ENCODE measurements at regions not wholly inside any gene's neighbourhood (a gene's known extent, or its start where the extent isn't known, plus 50 kb on each side); places are given as distances from the start of the nearest gene placed in this dataset.
A peak's percentile ranks its signal among the peaks of the same experiment; 100 is the strongest.

GRCh38 chr12:124445121-124445718, 122.2 kb downstream of the NCOR2 start:
- H3K27me3 Mint-ChIP-seq, result no peaks in the 10 kb centered on the region
- TF ChIP-seq CTCF (conservative IDR thresholded peaks at IDR 0.05), result peak; percentile 36
- peaks cover 31% of the 10 kb centered on the region for H3K4me1 Mint-ChIP-seq (ENCODE audit: unreplicated experiment)
- H3K9me3 Mint-ChIP-seq, result no peaks in the 10 kb centered on the region
- peaks cover 37% of the 10 kb centered on the region for H3K36me3 Mint-ChIP-seq
- DNase-seq (ENCODE audit: extremely low spot score, unreplicated experiment), result no peak
- H3K27ac Mint-ChIP-seq, result no peak overlapping the region
- no peak overlapping the region for H3K4me3 Mint-ChIP-seq

GRCh38 chr12:124443931-124444712, 123.3 kb downstream of the NCOR2 start:
- no peaks in the 10 kb centered on the region for H3K27me3 Mint-ChIP-seq
- peak overlapping the region; percentile 35 for H3K27ac Mint-ChIP-seq
- peaks cover 36% of the 10 kb centered on the region for H3K36me3 Mint-ChIP-seq
- no peak for TF ChIP-seq CTCF (conservative IDR thresholded peaks at IDR 0.05)
- DNase-seq (ENCODE audit: extremely low spot score, unreplicated experiment), result no peak
- no peak overlapping the region for H3K4me3 Mint-ChIP-seq
- peaks cover 28% of the 10 kb centered on the region for H3K4me1 Mint-ChIP-seq (ENCODE audit: unreplicated experiment)
- H3K9me3 Mint-ChIP-seq, result no peaks in the 10 kb centered on the region

GRCh38 chr12:124442772-124443445, 124.5 kb downstream of the NCOR2 start:
- Mint-ChIP-seq H3K4me3 (no peak overlapping the region), H3K9me3 (no peaks in the 10 kb centered on the region), H3K27me3 (no peaks in the 10 kb centered on the region), H3K4me1 (ENCODE audit: unreplicated experiment) (peaks cover 30% of the 10 kb centered on the region), H3K27ac (no peak overlapping the region), H3K36me3 (peaks cover 30% of the 10 kb centered on the region)
- no peak for TF ChIP-seq CTCF (conservative IDR thresholded peaks at IDR 0.05)
- DNase-seq (ENCODE audit: extremely low spot score, unreplicated experiment), result no peak

- H3K27ac Mint-ChIP-seq, result no peak overlapping the region
Observed at GRCh38 chr12:124442281-124442680, 125.1 kb downstream of the NCOR2 start.

More at GRCh38 chr12:124442281-124442680, 125.1 kb downstream of the NCOR2 start:
- Mint-ChIP-seq H3K27me3 (no peaks in the 10 kb centered on the region), H3K4me3 (no peak overlapping the region), H3K9me3 (no peaks in the 10 kb centered on the region), H3K36me3 (peaks cover 30% of the 10 kb centered on the region), H3K4me1 (ENCODE audit: unreplicated experiment) (peaks cover 33% of the 10 kb centered on the region)
- TF ChIP-seq CTCF (conservative IDR thresholded peaks at IDR 0.05), result no peak
- no peak for DNase-seq (ENCODE audit: extremely low spot score, unreplicated experiment)
